Vagina (tissue), 2 donors: ENCODE measurements at regions not wholly inside any gene's neighbourhood (a gene's known extent, or its start where the extent isn't known, plus 50 kb on each side); places are given as distances from the start of the nearest gene placed in this dataset.

ENCODE experiments used
- DNase-seq, 2 donors: peaks; one replicate each; pipeline ENCODE4 v3.0.0-alpha.2; 2017; ENCODE audit errors: extremely low spot score in 2 of 2
- H3K27ac ChIP-seq: fragments of 200-600 bp; sonication (generic); one replicate; pipeline ENCODE4 v1.5.1; 2019
- H3K27me3 ChIP-seq: fragments of 200-600 bp; sonication (generic); one replicate; pipeline ENCODE4 v1.5.1; 2019
- H3K36me3 ChIP-seq, 2 donors: fragments of 200-600 bp; sonication (generic); one replicate each; pipeline ENCODE4 v1.5.1; 2017 to 2019
- H3K4me1 ChIP-seq: fragments of 200-600 bp; sonication (generic); one replicate; pipeline ENCODE4 v1.5.1; 2019
- H3K4me3 ChIP-seq, 2 donors: fragments of 200-600 bp; sonication (generic); 1 replicate in 1 of 2; 2 replicates in 1 of 2; pipeline ENCODE4 v1.5.1; 2016 to 2019
- H3K9me3 ChIP-seq: fragments of 200-600 bp; sonication (generic); one replicate; pipeline ENCODE4 v1.5.1; 2019
- POLR2A ChIP-seq, 2 donors: fragments of 450-650 bp; IDR thresholded peaks; one replicate each; pipeline ENCODE4 v1.6.1; 2017; ENCODE audit warnings: antibody characterized with exemption in 2 of 2, mild to moderate bottlenecking in 2 of 2, moderate library complexity in 2 of 2
- POLR2AphosphoS5 ChIP-seq, 2 donors: sonication (generic); formaldehyde crosslinking; IDR thresholded peaks; one replicate each; pipeline ENCODE4 v1.9.0; 2017; ENCODE audit warnings: antibody characterized with exemption in 2 of 2, mild to moderate bottlenecking in 2 of 2, low read depth in 1 of 2; ENCODE audit not compliant: insufficient read depth in 1 of 2
- intact Hi-C: fragments of 100-400 bp; cut with DNase I; formaldehyde crosslinking; loops from one replicate; pipeline ENCODE4 v1.15.1; 2023
- TF ChIP-seq, protein P1 (sequence below), 3 experiments: fragments of 450-650 bp in 2 of 3; fragments of 200-600 bp in 1 of 3; sonication (generic) in 1 of 3; IDR thresholded peaks; one replicate each; pipeline ENCODE4 v1.5.1; 2017 to 2019; ENCODE audit warnings: antibody characterized with exemption in 3 of 3, mild to moderate bottlenecking in 2 of 3, moderate library complexity in 2 of 3

DNA sequence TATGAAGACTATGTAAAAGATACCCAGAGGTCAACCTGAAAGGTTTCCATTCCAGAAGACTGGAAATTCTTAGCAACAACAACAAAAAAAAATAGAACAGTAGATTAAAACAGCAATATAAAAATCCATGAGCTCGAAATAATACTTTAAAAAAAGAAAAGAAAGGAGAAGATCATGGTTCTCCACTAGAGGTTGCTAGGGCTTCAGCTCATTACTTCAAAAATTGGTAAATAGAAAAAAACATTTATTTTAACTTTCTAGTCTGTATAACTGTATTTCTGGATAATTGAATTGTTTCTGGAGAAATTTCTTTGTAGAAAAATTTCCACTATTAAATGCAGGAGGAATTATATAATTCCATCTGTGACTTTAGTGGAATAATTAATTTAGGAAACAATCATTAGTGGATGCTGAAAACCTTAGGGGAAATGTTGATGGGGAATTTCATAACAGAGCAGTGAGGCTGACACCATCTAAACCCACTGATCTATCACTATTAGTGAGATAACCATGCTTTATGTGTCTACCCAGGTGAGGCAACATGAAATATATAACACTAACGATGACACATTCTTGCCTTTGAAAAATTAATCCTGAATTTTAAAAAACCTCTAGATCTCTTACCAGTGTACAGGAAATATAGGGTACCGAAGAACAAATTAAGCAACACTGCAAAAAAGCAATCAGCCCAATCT lies 62.5 kb upstream of the SNRK start:
- DNase-seq: no peak
- Histone ChIP-seq H3K27me3 (no peaks in the 10 kb centered on the region), H3K27ac (no peak overlapping the region), H3K36me3 (no peaks in the 10 kb centered on the region), H3K4me3 (no peak overlapping the region), H3K4me1 (no peaks in the 10 kb centered on the region), H3K9me3 (peaks cover 8% of the 10 kb centered on the region)
- TF ChIP-seq, protein P1, sequence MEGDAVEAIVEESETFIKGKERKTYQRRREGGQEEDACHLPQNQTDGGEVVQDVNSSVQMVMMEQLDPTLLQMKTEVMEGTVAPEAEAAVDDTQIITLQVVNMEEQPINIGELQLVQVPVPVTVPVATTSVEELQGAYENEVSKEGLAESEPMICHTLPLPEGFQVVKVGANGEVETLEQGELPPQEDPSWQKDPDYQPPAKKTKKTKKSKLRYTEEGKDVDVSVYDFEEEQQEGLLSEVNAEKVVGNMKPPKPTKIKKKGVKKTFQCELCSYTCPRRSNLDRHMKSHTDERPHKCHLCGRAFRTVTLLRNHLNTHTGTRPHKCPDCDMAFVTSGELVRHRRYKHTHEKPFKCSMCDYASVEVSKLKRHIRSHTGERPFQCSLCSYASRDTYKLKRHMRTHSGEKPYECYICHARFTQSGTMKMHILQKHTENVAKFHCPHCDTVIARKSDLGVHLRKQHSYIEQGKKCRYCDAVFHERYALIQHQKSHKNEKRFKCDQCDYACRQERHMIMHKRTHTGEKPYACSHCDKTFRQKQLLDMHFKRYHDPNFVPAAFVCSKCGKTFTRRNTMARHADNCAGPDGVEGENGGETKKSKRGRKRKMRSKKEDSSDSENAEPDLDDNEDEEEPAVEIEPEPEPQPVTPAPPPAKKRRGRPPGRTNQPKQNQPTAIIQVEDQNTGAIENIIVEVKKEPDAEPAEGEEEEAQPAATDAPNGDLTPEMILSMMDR (IDR thresholded peaks at IDR 0.05): peak in 1 of 3 experiments; percentile 12
- TF ChIP-seq POLR2A (IDR thresholded peaks at IDR 0.05): no peak
- intact Hi-C loops: no loop called here

DNA sequence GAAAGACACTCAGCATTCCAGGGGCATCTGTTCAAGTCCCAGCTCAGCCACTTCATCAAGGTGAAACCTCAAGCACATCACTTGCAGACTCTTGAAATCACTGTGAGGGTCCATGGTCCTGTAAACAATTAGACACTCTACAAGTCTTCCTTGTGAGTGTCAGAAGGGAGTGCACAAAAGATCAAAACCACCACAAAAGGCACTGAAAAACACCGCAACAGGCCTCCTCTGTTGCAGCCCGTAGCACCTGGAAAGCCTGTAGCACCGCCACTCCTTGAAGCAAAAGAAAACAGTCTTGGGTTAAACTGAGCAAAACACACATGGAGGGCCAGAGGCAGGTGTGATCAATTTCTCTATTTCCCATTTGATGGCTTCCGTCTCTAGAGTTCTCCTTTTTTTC lies 63.8 kb upstream of the SNRK start:
- Histone ChIP-seq H3K27me3 (no peaks in the 10 kb centered on the region), H3K27ac (no peak overlapping the region), H3K4me1 (no peaks in the 10 kb centered on the region), H3K36me3 (no peaks in the 10 kb centered on the region), H3K4me3 (no peak overlapping the region), H3K9me3 (peaks cover 2% of the 10 kb centered on the region)
- intact Hi-C loops: no loop called here
- DNase-seq: no peak
- TF ChIP-seq POLR2AphosphoS5 (IDR thresholded peaks at IDR 0.05; ENCODE audit: insufficient read depth in 1 of 2, low read depth in 1 of 2) (no peak), POLR2A (IDR thresholded peaks at IDR 0.05) (no peak)
- TF ChIP-seq, protein P1 (IDR thresholded peaks at IDR 0.05): no peak

DNA sequence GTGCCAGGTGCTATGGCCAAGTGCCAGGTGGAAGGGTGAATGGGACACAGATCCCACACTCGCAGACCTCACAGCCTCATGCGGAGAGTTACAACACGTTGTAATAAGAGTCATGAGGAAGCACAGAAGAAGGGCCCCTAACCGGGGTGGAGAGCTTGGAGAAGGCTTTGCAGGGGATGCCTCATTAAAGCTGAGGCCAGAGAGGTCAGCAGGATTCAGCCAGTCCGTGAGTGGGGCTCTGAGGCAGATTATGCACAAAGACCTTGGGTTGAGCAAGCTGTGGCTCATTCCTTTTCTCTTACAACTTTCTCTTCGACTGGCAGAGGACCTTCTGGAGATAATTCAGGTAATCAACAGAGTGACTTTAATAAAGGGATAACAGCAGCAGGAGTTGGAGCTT lies 65.3 kb upstream of the SNRK start:
- no peak for TF ChIP-seq POLR2AphosphoS5 (IDR thresholded peaks at IDR 0.05; ENCODE audit: insufficient read depth in 1 of 2, low read depth in 1 of 2)
- TF ChIP-seq POLR2A (IDR thresholded peaks at IDR 0.05): no peak
- TF ChIP-seq, protein P1 (IDR thresholded peaks at IDR 0.05): no peak
- Histone ChIP-seq H3K27me3 (no peaks in the 10 kb centered on the region), H3K36me3 (no peaks in the 10 kb centered on the region), H3K4me1 (no peaks in the 10 kb centered on the region), H3K27ac (no peak overlapping the region), H3K9me3 (no peaks in the 10 kb centered on the region), H3K4me3 (no peak overlapping the region)
- intact Hi-C loops: no loop called here
- DNase-seq: no peak

DNA sequence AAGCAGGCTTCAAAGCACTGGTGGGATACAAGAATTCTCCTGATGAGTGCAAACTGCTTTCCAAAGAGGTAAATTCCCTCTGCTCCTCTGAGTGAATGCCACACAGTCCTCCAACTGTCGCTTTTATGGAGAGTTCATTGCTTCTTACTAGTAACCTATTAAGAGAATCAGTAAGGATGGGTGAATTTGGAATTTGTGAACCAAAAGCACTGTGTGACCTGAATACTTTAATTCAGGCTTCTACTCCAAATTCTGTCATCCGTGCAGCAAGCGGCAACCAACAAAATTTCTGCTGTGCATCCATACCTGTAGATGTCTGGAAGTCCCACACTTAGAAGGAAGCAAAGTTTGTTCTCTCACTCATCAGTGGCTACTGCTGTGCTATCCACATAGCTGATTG lies 66.7 kb upstream of the SNRK start:
- no peaks in the 10 kb centered on the region for H3K9me3 ChIP-seq
- TF ChIP-seq, protein P1 (IDR thresholded peaks at IDR 0.05): no peak
- TF ChIP-seq POLR2AphosphoS5 (IDR thresholded peaks at IDR 0.05; ENCODE audit: insufficient read depth in 1 of 2, low read depth in 1 of 2) (no peak), POLR2A (IDR thresholded peaks at IDR 0.05) (no peak)
- no peak for DNase-seq
- H3K27me3 ChIP-seq: no peaks in the 10 kb centered on the region
- H3K4me3 ChIP-seq: no peak overlapping the region
- peaks cover 13% of the 10 kb centered on the region for H3K4me1 ChIP-seq
- no peak overlapping the region for H3K27ac ChIP-seq
- H3K36me3 ChIP-seq: no peaks in the 10 kb centered on the region
- intact Hi-C loops: no loop called here

DNA sequence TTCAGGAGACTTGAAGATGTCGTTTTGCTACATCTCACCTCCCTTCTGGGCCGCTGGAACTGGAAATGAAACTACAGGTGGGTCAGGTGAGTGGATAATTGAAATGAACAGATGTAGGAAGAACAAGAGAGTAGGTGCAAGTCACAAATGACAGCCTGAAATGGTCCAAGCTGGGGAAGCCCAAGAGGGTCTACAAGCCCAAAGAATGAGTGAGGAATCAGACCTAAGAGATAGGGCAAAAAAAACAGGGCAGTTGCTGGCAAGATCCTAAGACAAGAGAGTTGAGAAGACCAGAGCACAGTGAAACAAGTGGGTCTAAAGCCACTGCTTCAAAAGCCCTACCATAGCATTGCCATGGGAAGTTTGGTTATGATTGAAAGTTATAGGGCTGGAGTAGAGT lies 67.4 kb upstream of the SNRK start:
- intact Hi-C loops: no loop called here
- Histone ChIP-seq H3K27ac (no peak overlapping the region), H3K9me3 (no peaks in the 10 kb centered on the region), H3K27me3 (no peaks in the 10 kb centered on the region), H3K36me3 (no peaks in the 10 kb centered on the region), H3K4me3 (no peak overlapping the region), H3K4me1 (peaks cover 18% of the 10 kb centered on the region)
- TF ChIP-seq POLR2A (IDR thresholded peaks at IDR 0.05): no peak
- no peak for TF ChIP-seq POLR2AphosphoS5 (IDR thresholded peaks at IDR 0.05; ENCODE audit: insufficient read depth in 1 of 2, low read depth in 1 of 2)
- TF ChIP-seq, protein P1 (IDR thresholded peaks at IDR 0.05): no peak
- no peak for DNase-seq
